Endothelial cell of umbilical vein (primary cell): ENCODE measurements at regions not wholly inside any gene's neighbourhood (a gene's known extent, or its start where the extent isn't known, plus 50 kb on each side); places are given as distances from the start of the nearest gene placed in this dataset.

Experiments used
- BruUV-seq: library from RNA; stranded (reverse); fragments of 400-500 nt; replicated peaks from 2 replicates; lab custom pipeline; 2021; lab: Mats Ljungman, UMichigan
- CTCF ChIA-PET: fragments of 300-600, 350-600 bp; sonication (Branson Sonifier 250); formaldehyde crosslinking; loops from one replicate; lab custom pipeline; 2021; ENCODE audit warnings: antibody characterized with exemption, inconsistent platforms; lab: Charles Lee
- POLR2A ChIA-PET: fragments of 300-600, 350-600 bp; sonication (Branson Sonifier 250); formaldehyde crosslinking; loops from one replicate; lab custom pipeline; 2021; ENCODE audit warnings: antibody characterized with exemption, inconsistent platforms; lab: Charles Lee
- DNase-seq: peaks from one replicate; pipeline ENCODE4 v3.0.0-alpha.2; 2011; ENCODE audit warnings: low read depth, low spot score
- FAIRE-seq: peaks from 2 replicates; lab custom pipeline; 2011; peaks lifted over from hg19 to GRCh38; lab: Jason Lieb, UNC
- H2AFZ ChIP-seq: 2 replicates; pipeline ENCODE4 v1.6.0; 2012; ENCODE audit warnings: low read depth, low read length, control low read depth, inconsistent platforms
- H3K27ac ChIP-seq: 2 replicates; pipeline ENCODE4 v1.5.1; 2011; ENCODE audit warnings: low read depth, mild to moderate bottlenecking, control low read depth, low read length, moderate library complexity; ENCODE audit not compliant: insufficient read depth
- H3K27me3 ChIP-seq, 2 experiments: 2 replicates each; pipeline versions ENCODE4 v1.6.0 to v1.6.1; 2011; ENCODE audit warnings: low read length in 2 of 2, mixed read lengths in 1 of 2; ENCODE audit not compliant: control insufficient read depth in 2 of 2, insufficient read depth in 2 of 2
- H3K36me3 ChIP-seq, 2 experiments: 2 replicates in 1 of 2; 3 replicates in 1 of 2; pipeline ENCODE4 v1.5.1; 2011; ENCODE audit warnings: low read length in 2 of 2, mild to moderate bottlenecking in 1 of 2, moderate library complexity in 1 of 2; ENCODE audit not compliant: control insufficient read depth in 2 of 2, insufficient read depth in 2 of 2; ENCODE audit errors: extremely low read depth in 1 of 2
- H3K4me1 ChIP-seq: 3 replicates; pipeline ENCODE4 v1.5.1; 2011; ENCODE audit warnings: mild to moderate bottlenecking, low read length; ENCODE audit not compliant: control insufficient read depth, insufficient read depth; ENCODE audit errors: extremely low read depth
- H3K4me2 ChIP-seq: 2 replicates; pipeline ENCODE4 v1.6.1; 2011; ENCODE audit warnings: low read length, control low read depth, mixed read lengths; ENCODE audit not compliant: insufficient read depth
- H3K4me3 ChIP-seq, 3 experiments: fragments of 200-600 bp in 1 of 3; sonication (generic), shearing (Covaris generic) in 1 of 3; replicated peaks in 1 of 3; 2 replicates each; pipeline ENCODE4 v1.5.1; 2011 to 2016; ENCODE audit warnings: control low read depth in 3 of 3, low read length in 3 of 3, mild to moderate bottlenecking in 2 of 3, inconsistent platforms in 1 of 3, low read depth in 1 of 3, moderate library complexity in 1 of 3; ENCODE audit not compliant: insufficient read depth in 1 of 3
- H3K79me2 ChIP-seq: 2 replicates; pipeline ENCODE4 v1.6.0; 2012; ENCODE audit warnings: low read length, inconsistent platforms; ENCODE audit not compliant: control insufficient read depth, insufficient read depth
- H3K9ac ChIP-seq: replicated peaks from 2 replicates; pipeline ENCODE3; 2011; ENCODE audit warnings: low read length, control low read depth; ENCODE audit not compliant: insufficient read depth; ENCODE audit errors: extremely low read depth
- H3K9me1 ChIP-seq: replicated peaks from 3 replicates; pipeline ENCODE4 v1.6.0; 2011; ENCODE audit warnings: mild to moderate bottlenecking, low read length; ENCODE audit not compliant: control insufficient read depth, insufficient read depth; ENCODE audit errors: extremely low read depth
- H3K9me3 ChIP-seq: replicated peaks from 2 replicates; pipeline ENCODE4 v1.5.1; 2012; ENCODE audit warnings: low read length, inconsistent platforms; ENCODE audit not compliant: control insufficient read depth, insufficient read depth
- H4K20me1 ChIP-seq: replicated peaks from 2 replicates; pipeline ENCODE3; 2011; ENCODE audit warnings: mild to moderate bottlenecking, low read length; ENCODE audit not compliant: control insufficient read depth, insufficient read depth; ENCODE audit errors: extremely low read depth
- CTCF ChIP-seq, 2 donors: IDR thresholded peaks; 1 replicate in 1 of 2; 2 replicates in 1 of 2; pipeline ENCODE4 v1.5.1; 2011; ENCODE audit warnings: low read length in 2 of 2, mild to moderate bottlenecking in 2 of 2, moderate library complexity in 2 of 2, control low read depth in 1 of 2, inconsistent platforms in 1 of 2, low read depth in 1 of 2; ENCODE audit not compliant: insufficient read depth in 1 of 2; ENCODE audit errors: extremely low read depth in 1 of 2
- EZH2 ChIP-seq: IDR thresholded peaks from 2 replicates; pipeline ENCODE4 v1.6.1; 2012; ENCODE audit warnings: borderline replicate concordance, low read depth, mild to moderate bottlenecking, moderate library complexity, low read length, inconsistent platforms; ENCODE audit not compliant: severe bottlenecking
- FOS ChIP-seq: IDR thresholded peaks from 2 replicates; pipeline ENCODE4 v1.6.1; 2011; ENCODE audit warnings: mild to moderate bottlenecking, low read length, moderate library complexity, borderline replicate concordance; ENCODE audit not compliant: insufficient read depth
- GATA2 ChIP-seq: IDR thresholded peaks from 2 replicates; pipeline ENCODE4 v1.7.0; 2011; ENCODE audit warnings: low read depth, mild to moderate bottlenecking, moderate library complexity, mixed read lengths, low read length; ENCODE audit not compliant: insufficient read length, insufficient read depth
- JUN ChIP-seq: IDR thresholded peaks from 2 replicates; pipeline ENCODE4 v1.6.1; 2011; ENCODE audit warnings: borderline replicate concordance, low read depth; ENCODE audit not compliant: insufficient read length, insufficient read depth
- MAX ChIP-seq: IDR thresholded peaks from 2 replicates; pipeline ENCODE4 v1.6.1; 2011; ENCODE audit not compliant: insufficient read depth, insufficient read length
- MYC ChIP-seq: IDR thresholded peaks from one replicate; pipeline ENCODE4 v1.6.1; 2011; ENCODE audit warnings: mild to moderate bottlenecking, low read depth, low read length
- POLR2A ChIP-seq: IDR thresholded peaks from 2 replicates; pipeline ENCODE4 v1.6.1; 2012; ENCODE audit warnings: low read depth, mild to moderate bottlenecking, control low read depth, low read length
- POLR2AphosphoS5 ChIP-seq: IDR thresholded peaks from 2 replicates; pipeline ENCODE4 v1.6.1; 2012; ENCODE audit warnings: low read depth, mild to moderate bottlenecking, control low read depth, low read length, moderate library complexity; ENCODE audit not compliant: insufficient read depth
- dilution Hi-C: fragments of 300-500 bp; cut with MboI; formaldehyde crosslinking; loops from one replicate; pipeline ENCODE4 v1.15.0; 2019; ENCODE audit warnings: low sequenced_read_pairs; ENCODE audit not compliant: extremely low pct_ligation_motif_present
- intact Hi-C: fragments of 100-400 bp; cut with micrococcal nuclease; formaldehyde crosslinking; loops from one replicate; pipeline ENCODE4 v1.10.0; 2022

- Histone ChIP-seq H3K4me3 (no peak overlapping the region), H3K9me3 (no peaks in the 10 kb centered on the region), H3K36me3 (no peaks in the 10 kb centered on the region), H3K4me2 (no peak overlapping the region), H3K79me2 (no peaks in the 10 kb centered on the region), H3K27ac (no peak overlapping the region), H2AFZ (no peak overlapping the region), H4K20me1 (no peaks in the 10 kb centered on the region), H3K9ac (no peak overlapping the region), H3K4me1 (no peaks in the 10 kb centered on the region), H3K9me1 (no peaks in the 10 kb centered on the region), H3K27me3 (no peaks in the 10 kb centered on the region)
- FAIRE-seq (no peak), DNase-seq (no peak)
- ChIA-PET CTCF (no interaction called here), POLR2A (no interaction called here)
- dilution Hi-C loops (no loop called here), intact Hi-C loops (no loop called here)
- TF ChIP-seq JUN (no peak), MAX (no peak), MYC (no peak), POLR2AphosphoS5 (no peak), GATA2 (no peak), CTCF (IDR thresholded peaks at IDR 0.05; ENCODE audit: extremely low read depth in 1 of 2, insufficient read depth in 1 of 2, low read depth in 1 of 2, low read length in 2 of 2) (no peak), EZH2 (no peak), FOS (no peak), POLR2A (no peak)
- BruUV-seq, result no TSS peak
These were observed 717.1 kb upstream of the HS3ST1 start for GRCh38 chr4:12145768-12146167.
